ENCODE measurements at regions not wholly inside any gene's neighbourhood (a gene's known extent, or its start where the extent isn't known, plus 50 kb on each side); places are given as distances from the start of the nearest gene placed in this dataset.

DNA sequence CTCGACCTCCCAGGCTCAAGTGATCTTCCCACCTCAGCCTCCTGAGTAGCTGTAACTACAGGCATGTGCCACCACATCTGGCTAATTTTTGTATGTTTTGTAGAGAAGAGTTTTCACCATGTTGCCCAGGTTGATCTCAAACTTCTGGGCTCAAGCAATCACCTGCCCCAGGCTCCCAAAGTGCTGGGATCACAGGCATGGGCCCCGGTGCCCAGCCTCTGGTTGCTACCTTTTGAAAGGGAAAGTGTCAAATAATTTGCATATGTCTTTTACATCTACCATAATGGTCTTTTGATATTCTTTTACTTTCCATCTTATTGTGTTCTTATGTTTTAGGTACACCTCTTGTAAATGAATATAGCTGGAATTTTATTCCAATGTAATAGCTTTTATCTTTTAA lies 263.1 kb upstream of the FN1 start:
- TF ChIP-seq EZH2 (IDR thresholded peaks at IDR 0.05; ENCODE audit: borderline replicate concordance, control insufficient read depth, low read depth, low read length) = no peak
- TF ChIP-seq TCF7 (IDR thresholded peaks at IDR 0.05; ENCODE audit: borderline replicate concordance) = no peak
- no peak for TF ChIP-seq KDM1A (IDR thresholded peaks at IDR 0.05; ENCODE audit: borderline replicate concordance)
- no peak for TF ChIP-seq ATF7 (IDR thresholded peaks at IDR 0.05; ENCODE audit: low read depth)
- TF ChIP-seq, protein P1, sequence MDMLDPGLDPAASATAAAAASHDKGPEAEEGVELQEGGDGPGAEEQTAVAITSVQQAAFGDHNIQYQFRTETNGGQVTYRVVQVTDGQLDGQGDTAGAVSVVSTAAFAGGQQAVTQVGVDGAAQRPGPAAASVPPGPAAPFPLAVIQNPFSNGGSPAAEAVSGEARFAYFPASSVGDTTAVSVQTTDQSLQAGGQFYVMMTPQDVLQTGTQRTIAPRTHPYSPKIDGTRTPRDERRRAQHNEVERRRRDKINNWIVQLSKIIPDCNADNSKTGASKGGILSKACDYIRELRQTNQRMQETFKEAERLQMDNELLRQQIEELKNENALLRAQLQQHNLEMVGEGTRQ (IDR thresholded peaks at IDR 0.05; ENCODE audit: borderline replicate concordance, low read depth, low read length) = no peak
